CD4-positive, alpha-beta T cell treated with Interleukin-2 at 100 ng/mL for 4 hours (primary cell): ENCODE measurements at regions not wholly inside any gene's neighbourhood (a gene's known extent, or its start where the extent isn't known, plus 50 kb on each side); places are given as distances from the start of the nearest gene placed in this dataset.
A peak's percentile ranks its signal among the peaks of the same experiment; 100 is the strongest.
"Not testable (repeated sequence)": the region's sequence is repeated elsewhere in the genome, so short reads cannot be mapped to it uniquely, and the experiment has no call there.

Experiments
- DNase-seq: peaks from one replicate; pipeline ENCODE4 v3.0.0-alpha.2; 2020; ENCODE audit warnings: low spot score

GRCh38 chr1:87398641-87399040, 70.0 kb downstream of the LMO4 start:
- DNase-seq = no peak

- DNase-seq = no peak
These were observed 70.6 kb downstream of the LMO4 start for GRCh38 chr1:87399264-87399663.

DNA sequence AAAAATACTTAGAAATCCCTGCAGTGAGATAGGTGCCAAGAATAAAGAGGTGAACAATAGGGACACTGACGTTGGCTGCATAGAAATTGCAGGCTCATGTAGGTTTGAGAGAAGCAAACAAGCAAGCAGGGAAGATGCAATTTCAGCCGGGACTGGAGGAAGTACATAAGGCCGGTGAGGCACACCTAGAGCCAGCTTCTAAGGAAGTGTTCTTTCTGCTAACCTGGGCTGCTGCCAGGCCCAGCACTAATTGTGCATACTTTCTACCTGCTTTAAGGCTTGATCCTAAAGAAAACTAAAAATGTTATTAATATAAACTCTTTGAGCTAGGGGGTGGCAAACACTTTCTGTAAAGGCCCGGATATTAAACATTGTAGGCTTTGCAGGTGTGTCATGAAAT, 71.0 kb downstream of the LMO4 start:
- no peak for DNase-seq

DNA sequence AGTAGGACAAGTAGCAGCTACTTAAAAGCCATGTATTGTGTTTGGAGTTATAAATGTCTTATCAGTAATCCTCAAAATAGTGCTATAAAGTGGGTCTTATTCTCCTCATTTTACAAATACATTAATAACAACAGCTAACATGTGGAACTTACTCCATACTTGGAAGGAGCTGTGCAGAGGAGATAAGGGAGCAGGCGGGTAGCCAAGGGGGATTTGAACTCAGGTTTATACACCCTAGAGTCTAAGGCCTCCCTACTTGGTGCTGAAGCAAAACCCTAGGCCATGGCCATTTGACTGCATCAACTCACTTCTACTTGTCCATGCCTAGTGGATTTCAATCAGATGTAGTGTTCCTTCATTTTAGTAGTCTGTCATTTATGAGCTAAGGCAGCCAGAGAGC, 72.1 kb downstream of the LMO4 start:
- no peak for DNase-seq

DNA sequence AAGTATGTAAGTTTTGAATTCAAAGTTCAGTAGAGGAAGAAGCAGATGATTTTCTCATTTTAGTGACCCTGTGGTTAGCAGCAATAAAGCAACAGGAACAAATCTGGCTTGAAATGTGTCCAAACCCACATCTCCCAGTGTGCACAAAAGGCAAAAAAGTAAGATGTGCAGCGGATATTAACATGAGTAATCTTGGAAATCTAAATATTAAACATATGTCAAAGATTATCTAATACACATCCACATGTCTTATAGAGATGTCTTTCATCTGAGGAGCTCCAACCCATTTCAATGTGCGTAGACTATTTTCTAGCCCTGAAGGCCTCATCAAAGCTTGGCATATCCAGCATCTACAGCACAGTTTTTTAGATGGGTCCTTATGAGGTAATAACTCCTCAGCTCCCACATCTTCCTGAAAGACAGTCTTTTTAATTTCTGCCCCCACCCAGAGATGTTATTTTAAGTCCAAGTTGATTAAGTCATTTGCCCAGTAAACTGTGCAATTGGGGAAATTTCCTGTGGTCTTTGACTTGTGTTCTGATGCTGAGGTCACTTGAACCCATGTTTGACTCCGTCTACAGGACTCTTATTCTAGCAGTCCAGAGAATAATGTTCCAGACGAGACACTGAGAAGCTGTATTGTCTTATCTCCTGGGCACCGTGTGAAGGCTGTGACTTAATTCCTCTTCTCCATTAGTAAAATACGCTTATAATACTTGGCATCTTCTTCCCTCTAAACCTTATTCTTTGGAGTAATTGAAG, 73.7 kb downstream of the LMO4 start:
- DNase-seq = no peak

GRCh38 chr1:87403061-87403820, 74.6 kb downstream of the LMO4 start:
- DNase-seq = no peak

DNA sequence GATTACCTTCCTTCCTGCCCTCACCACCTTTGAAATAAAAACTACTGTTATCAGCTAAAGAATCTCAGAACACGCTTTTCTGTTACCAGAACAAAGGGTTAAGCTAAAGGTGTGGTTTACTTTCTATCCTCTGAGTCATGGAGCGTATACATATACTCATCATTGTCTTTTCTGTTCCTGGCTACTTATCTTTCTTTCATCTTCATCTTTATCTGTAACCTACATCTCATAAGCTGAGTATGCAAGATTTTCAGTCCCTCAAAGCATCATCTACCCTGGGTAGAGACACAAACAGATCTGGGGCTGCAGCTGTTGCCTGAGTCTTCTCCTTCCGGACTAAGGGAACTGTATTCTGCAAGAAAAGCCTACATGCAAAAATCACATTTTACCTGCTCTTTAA, 75.6 kb downstream of the LMO4 start:
- DNase-seq = peak; percentile 50

- no peak for DNase-seq
These were observed 80.1 kb downstream of the LMO4 start for GRCh38 chr1:87408665-87409248.

DNA sequence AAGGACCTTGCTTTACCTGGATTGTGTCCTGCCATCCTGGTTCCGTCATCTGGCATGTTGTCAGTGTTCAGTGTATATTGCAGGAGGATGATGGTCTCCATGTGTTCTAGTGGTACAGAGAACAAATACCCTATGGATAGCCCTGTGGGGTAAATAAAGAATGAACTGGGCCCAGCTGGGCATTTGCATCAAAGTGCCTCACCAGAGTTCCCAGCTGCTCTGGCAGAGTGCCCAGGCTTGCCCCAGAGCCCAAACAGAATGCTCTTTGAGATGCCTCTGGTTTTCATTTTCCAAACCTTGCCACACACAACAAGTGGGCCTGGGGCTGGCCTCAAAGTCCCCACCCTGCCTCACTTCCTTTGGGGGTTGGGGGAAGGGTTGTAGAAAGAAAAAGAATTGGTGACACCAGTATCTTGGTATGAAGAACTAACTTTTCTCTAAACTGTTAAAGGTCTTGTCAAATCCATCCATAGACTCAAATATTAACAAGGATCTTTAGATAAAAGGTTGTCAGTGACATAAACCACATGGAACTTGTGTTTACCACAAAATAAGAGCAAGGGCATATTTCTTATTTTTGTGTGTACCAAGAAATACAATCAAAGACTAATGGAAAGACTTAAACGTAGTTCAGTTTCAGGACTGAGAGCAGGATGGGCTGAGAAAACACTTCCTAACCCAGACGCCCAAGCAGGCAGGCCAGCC, 82.2 kb downstream of the LMO4 start:
- DNase-seq = no peak

DNA sequence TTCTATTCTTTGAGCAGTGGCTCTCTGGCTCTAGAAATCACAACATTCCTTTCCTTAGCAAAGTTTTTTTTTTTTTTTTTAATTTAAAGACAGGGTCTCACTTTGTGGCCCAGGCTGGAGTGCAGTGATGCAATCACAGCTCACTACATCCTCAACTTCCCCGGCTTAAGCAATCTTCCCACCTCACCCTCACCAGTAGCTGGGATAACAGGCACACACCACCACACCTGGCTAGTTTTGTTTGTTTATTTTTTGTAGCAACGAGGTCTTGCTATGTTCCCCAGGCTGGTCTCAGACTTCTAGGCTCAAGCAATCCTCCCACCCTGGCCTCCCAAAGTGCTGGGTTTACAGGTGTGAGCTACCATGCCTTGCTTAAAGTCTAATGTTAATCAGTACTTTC, 85.2 kb downstream of the LMO4 start:
- DNase-seq = not testable (repeated sequence)

GRCh38 chr1:87418048-87418447, 89.4 kb downstream of the LMO4 start:
- no peak for DNase-seq

DNA sequence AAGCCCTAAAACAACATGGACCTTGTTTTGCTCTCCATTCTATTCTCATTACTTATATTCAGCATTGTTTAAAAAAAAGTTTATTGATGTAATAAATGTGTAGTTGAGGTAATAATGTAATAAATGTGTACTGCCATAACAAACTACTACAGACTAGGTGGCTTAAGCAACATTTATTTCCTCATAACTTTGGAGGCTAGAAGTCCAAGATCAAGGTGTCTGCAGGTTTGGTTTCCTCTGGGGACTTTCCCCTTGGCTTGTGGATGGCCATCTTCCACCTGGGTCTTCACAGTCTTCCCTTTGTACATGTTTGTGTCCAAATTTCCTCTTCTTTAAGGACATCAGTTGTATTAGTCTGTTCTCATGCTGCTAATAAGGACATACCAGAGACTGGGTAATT, 93.1 kb downstream of the LMO4 start:
- no peak for DNase-seq

DNA sequence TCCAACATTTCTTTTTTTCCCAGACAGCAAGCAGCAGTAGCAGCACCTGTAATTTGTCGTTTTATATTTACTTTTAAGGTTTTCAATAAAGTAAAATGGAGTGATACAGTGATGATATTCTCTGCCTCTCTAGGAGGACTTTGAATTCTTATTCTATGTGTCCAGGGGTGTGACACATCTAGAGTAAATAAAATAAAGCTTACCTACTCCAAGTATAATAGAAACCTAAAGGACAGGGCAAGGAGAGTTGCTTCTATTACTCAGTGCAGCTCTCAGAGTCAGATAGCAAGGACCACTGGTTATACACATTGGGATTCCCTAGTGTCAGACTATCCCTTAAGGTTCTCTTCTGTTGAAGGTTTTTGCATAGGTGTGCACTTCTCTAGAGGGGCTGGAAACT, 95.9 kb downstream of the LMO4 start:
- no peak for DNase-seq

GRCh38 chr1:87426463-87427249, 98.0 kb downstream of the LMO4 start:
- DNase-seq = no peak

DNA sequence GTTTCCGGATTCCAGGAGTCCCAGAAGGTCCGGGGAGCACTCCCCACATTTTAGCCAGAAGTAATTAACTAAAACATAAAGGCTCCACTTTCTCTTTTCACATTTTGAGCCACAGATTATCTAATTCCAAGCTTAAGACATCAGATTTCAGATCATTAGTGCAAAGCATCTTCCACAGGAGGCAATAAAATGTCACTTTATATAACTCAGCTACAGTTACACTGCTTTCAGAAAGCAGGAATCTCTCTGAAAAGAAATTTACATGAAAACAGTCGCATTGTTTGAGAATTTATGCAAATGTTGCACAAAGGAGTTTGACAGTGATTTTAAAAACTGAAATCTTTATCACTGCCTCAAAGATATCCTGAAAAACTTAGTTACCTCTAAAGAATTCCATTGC, 99.7 kb downstream of the LMO4 start:
- no peak for DNase-seq

GRCh38 chr1:87428883-87429282, 100.2 kb downstream of the LMO4 start:
- no peak for DNase-seq

GRCh38 chr1:87432685-87433084, 104.0 kb downstream of the LMO4 start:
- DNase-seq = no peak

GRCh38 chr1:87433101-87433500, 104.4 kb downstream of the LMO4 start:
- not testable (repeated sequence) for DNase-seq

GRCh38 chr1:87435484-87435883, 106.8 kb downstream of the LMO4 start:
- DNase-seq = peak; percentile 7

DNA sequence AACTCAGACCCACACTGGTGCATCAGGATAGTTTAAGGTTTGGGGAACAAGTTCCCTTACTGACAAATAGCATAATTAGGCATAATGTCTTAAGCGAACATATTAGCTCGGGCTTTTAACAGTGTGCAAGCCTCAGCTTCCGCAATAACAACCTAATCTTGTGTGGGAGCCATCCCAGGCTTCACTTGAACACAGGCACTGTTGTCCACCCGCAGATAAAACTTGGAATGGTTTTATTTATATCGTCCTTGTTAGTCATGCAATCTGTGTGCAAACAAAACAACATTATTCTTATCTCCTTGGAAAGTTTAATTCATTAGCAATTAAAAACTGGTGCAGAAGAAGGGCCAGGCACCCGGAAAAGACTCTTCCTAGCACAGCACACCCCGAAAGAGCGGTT, 107.4 kb downstream of the LMO4 start:
- not testable (repeated sequence) for DNase-seq

GRCh38 chr1:87436534-87436933, 107.9 kb downstream of the LMO4 start:
- no peak for DNase-seq
